Astrocyte (in vitro differentiated cells and primary cell): ENCODE measurements at regions not wholly inside any gene's neighbourhood (a gene's known extent, or its start where the extent isn't known, plus 50 kb on each side); places are given as distances from the start of the nearest gene placed in this dataset.

Experiments
- CTCF ChIP-seq: IDR thresholded peaks from 2 replicates; pipeline ENCODE4 v1.5.1; 2011; ENCODE audit warnings: low read depth, mild to moderate bottlenecking, inconsistent platforms, low read length, moderate library complexity; ENCODE audit not compliant: insufficient read depth
- EZH2 ChIP-seq: IDR thresholded peaks from 2 replicates; pipeline ENCODE4 v1.6.1; 2012; ENCODE audit warnings: mild to moderate bottlenecking, low read length, inconsistent platforms; ENCODE audit not compliant: insufficient read depth

GRCh38 chr5:68454172-68454571 is 238.6 kb downstream of the PIK3R1 start:
- TF ChIP-seq CTCF (no peak), EZH2 (no peak)
